ENCODE measurements at regions not wholly inside any gene's neighbourhood (a gene's known extent, or its start where the extent isn't known, plus 50 kb on each side); places are given as distances from the start of the nearest gene placed in this dataset.

GRCh38 chr12:46915082-46915481, 89.3 kb upstream of the SLC38A4 start:
- Histone ChIP-seq H3K9me3 (replicated peaks; ENCODE audit: control insufficient read depth, insufficient read depth, low read length) (no peaks in the 10 kb centered on the region), H3K9me1 (replicated peaks; ENCODE audit: control insufficient read depth, extremely low read depth, insufficient read depth, low read length) (no peaks in the 10 kb centered on the region), H3K36me3 (ENCODE audit: control insufficient read depth in 2 of 2, extremely low read depth in 1 of 2, insufficient read depth in 2 of 2, low read length in 2 of 2) (no peaks in the 10 kb centered on the region), H3K4me1 (ENCODE audit: control insufficient read depth, extremely low read depth, insufficient read depth, low read length) (no peaks in the 10 kb centered on the region), H3K4me2 (ENCODE audit: insufficient read depth, low read length) (no peak overlapping the region), H3K27ac (ENCODE audit: insufficient read depth, low read depth, low read length) (no peak overlapping the region), H2AFZ (ENCODE audit: low read depth, low read length) (no peak overlapping the region), H3K27me3 (ENCODE audit: control insufficient read depth in 2 of 2, insufficient read depth in 2 of 2, low read length in 2 of 2) (peaks cover 2 to 4% of the 10 kb centered on the region in 2 experiments), H3K4me3 (replicated peaks in 1 of 3; ENCODE audit: insufficient read depth in 1 of 3, low read depth in 1 of 3, low read length in 3 of 3) (no peak overlapping the region), H3K9ac (replicated peaks; ENCODE audit: extremely low read depth, insufficient read depth, low read length) (no peak overlapping the region), H4K20me1 (replicated peaks; ENCODE audit: control insufficient read depth, extremely low read depth, insufficient read depth, low read length) (no peaks in the 10 kb centered on the region), H3K79me2 (ENCODE audit: control insufficient read depth, insufficient read depth, low read length) (no peaks in the 10 kb centered on the region)
- POLR2A ChIA-PET, result no interaction called here
- no peak for FAIRE-seq
- TF ChIP-seq, protein P1, sequence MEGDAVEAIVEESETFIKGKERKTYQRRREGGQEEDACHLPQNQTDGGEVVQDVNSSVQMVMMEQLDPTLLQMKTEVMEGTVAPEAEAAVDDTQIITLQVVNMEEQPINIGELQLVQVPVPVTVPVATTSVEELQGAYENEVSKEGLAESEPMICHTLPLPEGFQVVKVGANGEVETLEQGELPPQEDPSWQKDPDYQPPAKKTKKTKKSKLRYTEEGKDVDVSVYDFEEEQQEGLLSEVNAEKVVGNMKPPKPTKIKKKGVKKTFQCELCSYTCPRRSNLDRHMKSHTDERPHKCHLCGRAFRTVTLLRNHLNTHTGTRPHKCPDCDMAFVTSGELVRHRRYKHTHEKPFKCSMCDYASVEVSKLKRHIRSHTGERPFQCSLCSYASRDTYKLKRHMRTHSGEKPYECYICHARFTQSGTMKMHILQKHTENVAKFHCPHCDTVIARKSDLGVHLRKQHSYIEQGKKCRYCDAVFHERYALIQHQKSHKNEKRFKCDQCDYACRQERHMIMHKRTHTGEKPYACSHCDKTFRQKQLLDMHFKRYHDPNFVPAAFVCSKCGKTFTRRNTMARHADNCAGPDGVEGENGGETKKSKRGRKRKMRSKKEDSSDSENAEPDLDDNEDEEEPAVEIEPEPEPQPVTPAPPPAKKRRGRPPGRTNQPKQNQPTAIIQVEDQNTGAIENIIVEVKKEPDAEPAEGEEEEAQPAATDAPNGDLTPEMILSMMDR (IDR thresholded peaks at IDR 0.05; ENCODE audit: extremely low read depth in 1 of 2, insufficient read depth in 1 of 2, low read depth in 1 of 2, low read length in 2 of 2), result no peak
- TF ChIP-seq POLR2A (IDR thresholded peaks at IDR 0.05; ENCODE audit: low read depth, low read length) (no peak), FOS (IDR thresholded peaks at IDR 0.05; ENCODE audit: borderline replicate concordance, insufficient read depth, low read length) (no peak)
- BruUV-seq (replicated peaks), result no TSS peak
- intact Hi-C loops (cut with micrococcal nuclease) (loop anchor here (1.0 kb wide), 1 partner anchor 19 kb away; no protein-coding TSS in a partner anchor), dilution Hi-C loops (cut with MboI; ENCODE audit: extremely low pct_ligation_motif_present, low sequenced_read_pairs) (no loop called here)
- DNase-seq (ENCODE audit: low read depth, low spot score), result no peak
- CTCF ChIA-PET, result no interaction called here

DNA sequence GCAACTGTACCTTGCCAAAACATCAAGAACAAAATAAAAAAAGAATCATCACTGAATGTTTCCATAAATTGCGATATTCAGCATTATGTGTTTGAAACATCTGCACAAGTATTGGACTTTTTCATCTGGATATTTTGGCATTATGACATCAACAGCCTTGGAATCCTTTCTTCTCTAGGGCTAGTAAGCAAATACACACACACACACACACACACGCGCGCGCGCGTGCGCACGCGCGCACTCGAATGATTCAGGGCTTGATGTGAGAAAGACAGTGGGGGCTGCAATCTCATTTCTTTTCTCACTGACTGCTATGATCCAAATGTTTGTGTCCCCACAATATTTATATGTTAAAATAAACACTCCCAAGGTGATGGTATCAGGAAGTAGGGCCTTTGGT, 90.0 kb upstream of the SLC38A4 start:
- H3K79me2 ChIP-seq (ENCODE audit: control insufficient read depth, insufficient read depth, low read length), result no peaks in the 10 kb centered on the region
- ChIA-PET POLR2A (no interaction called here), CTCF (no interaction called here)
- H3K36me3 ChIP-seq (ENCODE audit: control insufficient read depth in 2 of 2, extremely low read depth in 1 of 2, insufficient read depth in 2 of 2, low read length in 2 of 2), result no peaks in the 10 kb centered on the region
- no peaks in the 10 kb centered on the region for H3K4me1 ChIP-seq (ENCODE audit: control insufficient read depth, extremely low read depth, insufficient read depth, low read length)
- no peak overlapping the region for H3K9ac ChIP-seq (replicated peaks; ENCODE audit: extremely low read depth, insufficient read depth, low read length)
- intact Hi-C loops (cut with micrococcal nuclease), result loop anchor here (1.0 kb wide), 1 partner anchor 20 kb away; no protein-coding TSS in a partner anchor
- peaks cover 2 to 4% of the 10 kb centered on the region in 2 experiments for H3K27me3 ChIP-seq (ENCODE audit: control insufficient read depth in 2 of 2, insufficient read depth in 2 of 2, low read length in 2 of 2)
- no peak overlapping the region for H3K27ac ChIP-seq (ENCODE audit: insufficient read depth, low read depth, low read length)
- dilution Hi-C loops (cut with MboI; ENCODE audit: extremely low pct_ligation_motif_present, low sequenced_read_pairs), result no loop called here
- no peaks in the 10 kb centered on the region for H3K9me3 ChIP-seq (replicated peaks; ENCODE audit: control insufficient read depth, insufficient read depth, low read length)
- TF ChIP-seq POLR2A (IDR thresholded peaks at IDR 0.05; ENCODE audit: low read depth, low read length), result no peak
- TF ChIP-seq JUN (IDR thresholded peaks at IDR 0.05; ENCODE audit: borderline replicate concordance, insufficient read depth, insufficient read length, low read depth), result no peak
- TF ChIP-seq GATA2 (IDR thresholded peaks at IDR 0.05; ENCODE audit: insufficient read depth, insufficient read length, low read depth, low read length), result no peak
- no peak for TF ChIP-seq MAX (IDR thresholded peaks at IDR 0.05; ENCODE audit: insufficient read depth, insufficient read length)
- no peak for TF ChIP-seq MYC (IDR thresholded peaks at IDR 0.05; ENCODE audit: low read depth, low read length)
- TF ChIP-seq, protein P1 (IDR thresholded peaks at IDR 0.05; ENCODE audit: extremely low read depth in 1 of 2, insufficient read depth in 1 of 2, low read depth in 1 of 2, low read length in 2 of 2), result no peak
- TF ChIP-seq EZH2 (IDR thresholded peaks at IDR 0.05; ENCODE audit: borderline replicate concordance, low read depth, low read length, severe bottlenecking), result no peak
- TF ChIP-seq POLR2AphosphoS5 (IDR thresholded peaks at IDR 0.05; ENCODE audit: insufficient read depth, low read depth, low read length), result no peak
- no peak for TF ChIP-seq FOS (IDR thresholded peaks at IDR 0.05; ENCODE audit: borderline replicate concordance, insufficient read depth, low read length)
- H3K4me3 ChIP-seq (replicated peaks in 1 of 3; ENCODE audit: insufficient read depth in 1 of 3, low read depth in 1 of 3, low read length in 3 of 3), result no peak overlapping the region
- H2AFZ ChIP-seq (ENCODE audit: low read depth, low read length), result no peak overlapping the region
- no TSS peak for BruUV-seq (replicated peaks)
- H4K20me1 ChIP-seq (replicated peaks; ENCODE audit: control insufficient read depth, extremely low read depth, insufficient read depth, low read length), result no peaks in the 10 kb centered on the region
- DNase-seq (ENCODE audit: low read depth, low spot score) (no peak), FAIRE-seq (no peak)
- H3K9me1 ChIP-seq (replicated peaks; ENCODE audit: control insufficient read depth, extremely low read depth, insufficient read depth, low read length), result no peaks in the 10 kb centered on the region
- no peak overlapping the region for H3K4me2 ChIP-seq (ENCODE audit: insufficient read depth, low read length)

Measured in endothelial cell of umbilical vein (primary cell).